ENCODE measurements at regions not wholly inside any gene's neighbourhood (a gene's known extent, or its start where the extent isn't known, plus 50 kb on each side); places are given as distances from the start of the nearest gene placed in this dataset.
"Not testable (repeated sequence)": the region's sequence is repeated elsewhere in the genome, so short reads cannot be mapped to it uniquely, and the experiment has no call there.

- Histone ChIP-seq H3K36me3 (ENCODE audit: control insufficient read depth, insufficient read depth, low read length) (no peaks in the 10 kb centered on the region), H3K4me1 (peaks cover 10% of the 10 kb centered on the region), H3K4me3 (ENCODE audit: low read depth, low read length) (no peak overlapping the region), H3K9me3 (no peaks in the 10 kb centered on the region), H3K27me3 (replicated peaks; ENCODE audit: control insufficient read depth, insufficient read depth, low read length) (no peaks in the 10 kb centered on the region)
- BruUV-seq (replicated peaks): no TSS peak
- no peaks in the 10 kb centered on the region for H3K27me3 Mint-ChIP-seq (ENCODE audit: insufficient read depth, unreplicated experiment)
- ChIA-PET CTCF (interaction anchor here (0.6 to 1.6 kb wide), 9 partner anchors 14 to 232 kb away, joined by 3 to 7 read pairs (median 4); partner anchors contain the start of genes PSMA6 and SRP54), POLR2A (interaction anchor here (0.6 to 1.1 kb wide), 2 partner anchors 77 to 81 kb away, joined by 3 to 5 read pairs; partner anchors contain the start of gene PSMA6)
- intact Hi-C loops (cut with micrococcal nuclease; ENCODE audit: unreplicated experiment): loop anchor here (1.0 kb wide), 2 partner anchors 192 to 198 kb away; no protein-coding TSS in a partner anchor
- H3K27ac Mint-ChIP-seq (ENCODE audit: unreplicated experiment): no peak overlapping the region
- H3K36me3 Mint-ChIP-seq (ENCODE audit: insufficient read depth, unreplicated experiment): no peaks in the 10 kb centered on the region
- TF ChIP-seq CTCF (IDR thresholded peaks at IDR 0.05; ENCODE audit: insufficient read depth in 1 of 2, low read depth in 1 of 2, low read length in 1 of 2, severe bottlenecking in 1 of 2, unreplicated experiment in 1 of 2): peak; percentile 41 to 53
- H3K4me3 Mint-ChIP-seq (ENCODE audit: unreplicated experiment): no peak overlapping the region
- H3K4me1 Mint-ChIP-seq (ENCODE audit: low read depth, unreplicated experiment): peaks cover 8% of the 10 kb centered on the region
- DNase-seq: peak in 1 of 2 experiments; percentile 36
- no peaks in the 10 kb centered on the region for H3K9me3 Mint-ChIP-seq (ENCODE audit: unreplicated experiment)
Observed at GRCh38 chr14:35215110-35215813, 76.9 kb upstream of the PSMA6 start.

GRCh38 chr14:35218176-35218575 is 74.0 kb upstream of the PSMA6 start:
- H3K27me3 Mint-ChIP-seq (ENCODE audit: insufficient read depth, unreplicated experiment); intact Hi-C loops (cut with micrococcal nuclease; ENCODE audit: unreplicated experiment); H3K36me3 Mint-ChIP-seq (ENCODE audit: insufficient read depth, unreplicated experiment); H3K9me3 ChIP-seq; H3K4me1 ChIP-seq; H3K36me3 ChIP-seq (ENCODE audit: control insufficient read depth, insufficient read depth, low read length); H3K27ac Mint-ChIP-seq (ENCODE audit: unreplicated experiment); H3K4me3 Mint-ChIP-seq (ENCODE audit: unreplicated experiment); CTCF ChIA-PET; H3K9me3 Mint-ChIP-seq (ENCODE audit: unreplicated experiment); DNase-seq; H3K27me3 ChIP-seq (replicated peaks; ENCODE audit: control insufficient read depth, insufficient read depth, low read length); POLR2A ChIA-PET; BruUV-seq (replicated peaks); H3K4me3 ChIP-seq (ENCODE audit: low read depth, low read length); H3K4me1 Mint-ChIP-seq (ENCODE audit: low read depth, unreplicated experiment): not testable (repeated sequence)

GRCh38 chr14:35218963-35219362 is 73.2 kb upstream of the PSMA6 start:
- Mint-ChIP-seq H3K4me1 (ENCODE audit: low read depth, unreplicated experiment) (peaks cover 2% of the 10 kb centered on the region), H3K27ac (ENCODE audit: unreplicated experiment) (no peak overlapping the region), H3K9me3 (ENCODE audit: unreplicated experiment) (no peaks in the 10 kb centered on the region), H3K4me3 (ENCODE audit: unreplicated experiment) (no peak overlapping the region), H3K27me3 (ENCODE audit: insufficient read depth, unreplicated experiment) (no peaks in the 10 kb centered on the region), H3K36me3 (ENCODE audit: insufficient read depth, unreplicated experiment) (peaks cover 7% of the 10 kb centered on the region)
- intact Hi-C loops (cut with micrococcal nuclease; ENCODE audit: unreplicated experiment): no loop called here
- CTCF ChIA-PET: no interaction called here
- no peaks in the 10 kb centered on the region for H3K27me3 ChIP-seq (replicated peaks; ENCODE audit: control insufficient read depth, insufficient read depth, low read length)
- H3K36me3 ChIP-seq (ENCODE audit: control insufficient read depth, insufficient read depth, low read length): no peaks in the 10 kb centered on the region
- no peak overlapping the region for H3K4me3 ChIP-seq (ENCODE audit: low read depth, low read length)
- H3K9me3 ChIP-seq: no peaks in the 10 kb centered on the region
- BruUV-seq (replicated peaks): no TSS peak
- no peak for DNase-seq
- H3K4me1 ChIP-seq: peaks cover 5% of the 10 kb centered on the region
- POLR2A ChIA-PET: no interaction called here
- TF ChIP-seq CTCF (IDR thresholded peaks at IDR 0.05; ENCODE audit: insufficient read depth in 1 of 2, low read depth in 1 of 2, low read length in 1 of 2, severe bottlenecking in 1 of 2, unreplicated experiment in 1 of 2): no peak

Measured in Caco-2 (cell line).